Liver (tissue), 8 donors: ENCODE measurements at regions not wholly inside any gene's neighbourhood (a gene's known extent, or its start where the extent isn't known, plus 50 kb on each side); places are given as distances from the start of the nearest gene placed in this dataset.

Source experiments
- DNase-seq: peaks from one replicate; pipeline ENCODE4 v3.0.0-alpha.2; 2017; ENCODE audit warnings: low spot score
- H3K27ac ChIP-seq, 2 donors: one replicate each; pipeline ENCODE4 v1.7.0; 2013; ENCODE audit warnings: inconsistent platforms in 2 of 2, low read length in 2 of 2, control low read depth in 1 of 2, low read depth in 1 of 2, mild to moderate bottlenecking in 1 of 2
- H3K27me3 ChIP-seq, 4 donors: one replicate each; pipeline versions ENCODE4 v1.6.1 to v1.7.0; 2013; ENCODE audit warnings: low read length in 3 of 4, inconsistent platforms in 1 of 4, mild to moderate bottlenecking in 1 of 4, moderate library complexity in 1 of 4; ENCODE audit not compliant: control insufficient read depth in 4 of 4, insufficient read depth in 4 of 4
- H3K36me3 ChIP-seq, 4 donors: one replicate each; pipeline versions ENCODE4 v1.6.1 to v1.7.0; 2013; ENCODE audit warnings: low read length in 3 of 4, mild to moderate bottlenecking in 3 of 4, low read depth in 1 of 4, moderate library complexity in 1 of 4; ENCODE audit not compliant: control insufficient read depth in 4 of 4, insufficient read depth in 3 of 4
- H3K4me1 ChIP-seq, 4 donors: one replicate each; pipeline versions ENCODE4 v1.6.1 to v1.7.0; 2013; ENCODE audit warnings: low read length in 3 of 4, mild to moderate bottlenecking in 3 of 4, moderate library complexity in 1 of 4; ENCODE audit not compliant: control insufficient read depth in 4 of 4, insufficient read depth in 4 of 4
- H3K4me3 ChIP-seq, 3 donors: one replicate each; pipeline versions ENCODE4 v1.6.1 to v1.7.0; 2013; ENCODE audit warnings: low read length in 3 of 3, control low read depth in 1 of 3, low read depth in 1 of 3, mild to moderate bottlenecking in 1 of 3
- H3K9ac ChIP-seq, 2 donors: one replicate each; pipeline ENCODE4 v1.7.0; 2013; ENCODE audit warnings: low read length in 2 of 2, mild to moderate bottlenecking in 2 of 2, moderate library complexity in 2 of 2, control low read depth in 1 of 2, low read depth in 1 of 2
- H3K9me3 ChIP-seq, 4 donors: one replicate each; pipeline versions ENCODE4 v1.6.1 to v1.7.0; 2013; ENCODE audit warnings: low read length in 3 of 4; ENCODE audit not compliant: control insufficient read depth in 4 of 4
- CTCF ChIP-seq: fragments of 150-350 bp; IDR thresholded peaks from 2 replicates; pipeline ENCODE4 v1.5.1; 2017; ENCODE audit warnings: improper control_type of control experiment, low read depth, low read length; ENCODE audit not compliant: missing input control
- EGR1 ChIP-seq, 2 donors: IDR thresholded peaks; 2 replicates each; pipeline ENCODE4 v1.6.1; 2016 to 2018; ENCODE audit warnings: antibody characterized with exemption in 2 of 2, low read depth in 2 of 2
- FOXA1 ChIP-seq: IDR thresholded peaks from 2 replicates; pipeline ENCODE4 v1.6.1; 2016; ENCODE audit warnings: antibody characterized with exemption
- FOXA2 ChIP-seq: IDR thresholded peaks from 2 replicates; pipeline ENCODE4 v1.6.1; 2016; ENCODE audit warnings: antibody characterized with exemption
- GABPA ChIP-seq, 2 donors: IDR thresholded peaks in 1 of 2; conservative IDR thresholded peaks in 1 of 2; 2 replicates each; pipeline ENCODE4 v1.6.1; 2016; ENCODE audit warnings: antibody characterized with exemption in 2 of 2, mild to moderate bottlenecking in 1 of 2, moderate library complexity in 1 of 2
- HNF4A ChIP-seq, 2 donors: conservative IDR thresholded peaks; 2 replicates each; pipeline ENCODE4 v1.6.1; 2016; ENCODE audit warnings: antibody characterized with exemption in 2 of 2, mild to moderate bottlenecking in 2 of 2
- HNF4G ChIP-seq: IDR thresholded peaks from 2 replicates; pipeline ENCODE4 v1.6.1; 2016; ENCODE audit warnings: antibody characterized with exemption
- JUND ChIP-seq, 2 donors: IDR thresholded peaks; 2 replicates each; pipeline ENCODE4 v1.6.1; 2016; ENCODE audit warnings: antibody characterized with exemption in 2 of 2
- MAX ChIP-seq: IDR thresholded peaks from 2 replicates; pipeline ENCODE4 v1.6.1; 2016; ENCODE audit warnings: antibody characterized with exemption
- NR2F2 ChIP-seq: IDR thresholded peaks from 2 replicates; pipeline ENCODE4 v1.6.1; 2016; ENCODE audit warnings: antibody characterized with exemption
- RAD21 ChIP-seq, 2 donors: IDR thresholded peaks; 2 replicates each; pipeline ENCODE4 v1.6.1; 2016; ENCODE audit warnings: antibody characterized with exemption in 2 of 2, mild to moderate bottlenecking in 2 of 2
- REST ChIP-seq: IDR thresholded peaks from 2 replicates; pipeline ENCODE4 v1.6.1; 2016; ENCODE audit warnings: antibody characterized with exemption, mild to moderate bottlenecking
- RXRA ChIP-seq, 2 donors: IDR thresholded peaks; 2 replicates each; pipeline ENCODE4 v1.6.1; 2017 to 2018; ENCODE audit warnings: antibody characterized with exemption in 2 of 2, mild to moderate bottlenecking in 1 of 2
- SP1 ChIP-seq: IDR thresholded peaks from 2 replicates; pipeline ENCODE4 v1.6.1; 2018; ENCODE audit warnings: antibody characterized with exemption, mild to moderate bottlenecking
- TAF1 ChIP-seq: conservative IDR thresholded peaks from 2 replicates; pipeline ENCODE4 v1.6.1; 2016; ENCODE audit warnings: antibody characterized with exemption, mild to moderate bottlenecking
- YY1 ChIP-seq: IDR thresholded peaks from 2 replicates; pipeline ENCODE4 v1.6.1; 2016; ENCODE audit warnings: antibody characterized with exemption, mild to moderate bottlenecking
- ZBTB33 ChIP-seq: IDR thresholded peaks from 2 replicates; pipeline ENCODE4 v1.6.1; 2016; ENCODE audit warnings: antibody characterized with exemption
- WGBS: extraction: QIAGEN DNeasy Blood & Tissue Kit; methylation state at CpG from one replicate; pipeline ENCODE4 v1.1.7; 2013; 5-methylcytosine and 5-hydroxymethylcytosine counted together
- TF ChIP-seq, protein P1 (sequence below): IDR thresholded peaks from 2 replicates; pipeline ENCODE4 v1.6.1; 2016; ENCODE audit warnings: antibody characterized with exemption
- donor health status: healthy.
- donor health status: healthy.
- donor health status: healthy.
- donor health status: healthy.
- donor health status: healthy.

DNA sequence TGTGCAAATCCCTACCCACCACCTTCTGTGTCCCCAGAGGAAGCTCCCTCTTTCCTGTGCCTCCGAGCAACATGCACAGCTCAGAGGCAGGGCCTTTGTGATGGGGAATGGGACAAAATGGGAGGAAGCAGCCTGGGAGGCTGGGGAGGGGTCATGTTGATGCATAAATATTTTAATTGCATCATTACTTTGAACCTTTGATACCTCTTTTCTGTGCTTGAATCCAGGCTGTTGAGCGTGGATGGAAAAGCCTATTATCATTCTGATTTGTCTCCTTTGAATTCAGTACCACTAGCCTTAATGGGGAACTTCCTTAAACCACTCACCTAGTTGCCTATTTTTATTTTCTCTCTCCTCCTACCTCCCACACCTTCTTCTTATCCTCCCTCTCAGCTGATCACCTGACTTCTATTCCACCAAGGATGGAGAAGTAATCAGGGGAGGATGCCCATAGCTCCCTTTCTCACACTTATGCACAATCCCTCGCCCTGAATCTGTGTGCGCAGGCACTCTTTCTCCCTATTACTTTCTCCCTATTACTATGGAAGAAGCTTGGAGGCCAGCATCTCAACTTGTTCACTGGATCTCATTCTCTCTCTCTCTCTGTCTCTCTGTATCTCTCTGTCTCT, 78.5 kb downstream of the SEC61G start:
- Histone ChIP-seq H3K4me3 (no peak overlapping the region), H3K27ac (no peak overlapping the region), H3K9me3 (no peaks in the 10 kb centered on the region), H3K27me3 (peaks cover 0 to 3% (median 0%) of the 10 kb centered on the region in 4 donors), H3K36me3 (no peaks in the 10 kb centered on the region), H3K9ac (no peak overlapping the region), H3K4me1 (no peaks in the 10 kb centered on the region)
- DNase-seq, result no peak
- 72% methylated on average over 4 of the region's 4 CpGs for WGBS
- TF ChIP-seq SP1 (no peak), GABPA (IDR thresholded peaks at IDR 0.05 in 1 of 2, conservative IDR thresholded peaks at IDR 0.05 in 1 of 2) (no peak), JUND (IDR thresholded peaks at IDR 0.05) (no peak), NR2F2 (no peak), RAD21 (IDR thresholded peaks at IDR 0.05) (no peak), HNF4A (conservative IDR thresholded peaks at IDR 0.05) (no peak), MAX (no peak), FOXA1 (no peak), TAF1 (no peak), HNF4G (no peak), ZBTB33 (no peak), YY1 (no peak), RXRA (IDR thresholded peaks at IDR 0.05) (no peak), CTCF (no peak), EGR1 (IDR thresholded peaks at IDR 0.05; ENCODE audit: low read depth in 2 of 2) (no peak), FOXA2 (no peak), REST (no peak)
- TF ChIP-seq, protein P1, sequence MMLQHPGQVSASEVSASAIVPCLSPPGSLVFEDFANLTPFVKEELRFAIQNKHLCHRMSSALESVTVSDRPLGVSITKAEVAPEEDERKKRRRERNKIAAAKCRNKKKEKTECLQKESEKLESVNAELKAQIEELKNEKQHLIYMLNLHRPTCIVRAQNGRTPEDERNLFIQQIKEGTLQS, result no peak
